HepG2 (cell line): ENCODE measurements at regions not wholly inside any gene's neighbourhood (a gene's known extent, or its start where the extent isn't known, plus 50 kb on each side); places are given as distances from the start of the nearest gene placed in this dataset.

Experiments
- GATA4 ChIP-seq: sonication (generic); IDR thresholded peaks from 2 replicates; pipeline ENCODE4 v1.6.1; 2016; ENCODE audit warnings: antibody characterized with exemption, low read depth, borderline replicate concordance
- MTA1 ChIP-seq: sonication (generic); formaldehyde crosslinking; IDR thresholded peaks from 2 replicates; pipeline ENCODE4 v1.4.0; 2020; ENCODE audit warnings: missing genetic modification reagents, mild to moderate bottlenecking, borderline replicate concordance
- MTF1 ChIP-seq: sonication (generic); formaldehyde crosslinking; IDR thresholded peaks from 2 replicates; pipeline ENCODE4 v1.5.0; 2020; ENCODE audit warnings: missing genetic modification reagents
- MYC ChIP-seq: sonication (generic); formaldehyde crosslinking; IDR thresholded peaks from 2 replicates; pipeline ENCODE4 v1.9.0; 2021; ENCODE audit warnings: missing genetic modification reagents, borderline replicate concordance
- NCOA5 ChIP-seq: sonication (generic); formaldehyde crosslinking; IDR thresholded peaks from 2 replicates; pipeline ENCODE4 v1.4.0; 2020; ENCODE audit warnings: missing genetic modification reagents
- SALL1 ChIP-seq: sonication (generic); formaldehyde crosslinking; IDR thresholded peaks from 2 replicates; pipeline ENCODE4 v1.8.0; 2022; ENCODE audit warnings: mild to moderate bottlenecking, missing genetic modification reagents
- ZFP37 ChIP-seq: sonication (generic); formaldehyde crosslinking; IDR thresholded peaks from 2 replicates; pipeline ENCODE4 v1.4.0; 2020; ENCODE audit warnings: missing genetic modification reagents, borderline replicate concordance
- ZNF121 ChIP-seq: sonication (generic); formaldehyde crosslinking; IDR thresholded peaks from 2 replicates; pipeline ENCODE4 v1.5.0; 2020; ENCODE audit warnings: mild to moderate bottlenecking, missing genetic modification reagents
- ZNF367 ChIP-seq: sonication (generic); formaldehyde crosslinking; IDR thresholded peaks from 2 replicates; pipeline ENCODE4 v1.4.0; 2020; ENCODE audit warnings: missing genetic modification reagents, borderline replicate concordance
- ZNF567 ChIP-seq: sonication (generic); formaldehyde crosslinking; IDR thresholded peaks from 2 replicates; pipeline ENCODE4 v1.8.1; 2023; ENCODE audit warnings: mild to moderate bottlenecking, missing genetic modification reagents, borderline replicate concordance
- ZNF776 ChIP-seq: sonication (generic); formaldehyde crosslinking; IDR thresholded peaks from 2 replicates; pipeline ENCODE4 v1.4.0; 2020; ENCODE audit warnings: mild to moderate bottlenecking, missing genetic modification reagents
- ZSCAN30 ChIP-seq: sonication (generic); formaldehyde crosslinking; IDR thresholded peaks from 2 replicates; pipeline ENCODE4 v1.5.0; 2020; ENCODE audit warnings: mild to moderate bottlenecking, missing genetic modification reagents
- TF ChIP-seq, protein P1 (sequence below): sonication (generic); formaldehyde crosslinking; IDR thresholded peaks from 2 replicates; pipeline ENCODE4 v1.5.1; 2020; ENCODE audit warnings: mild to moderate bottlenecking, missing genetic modification reagents, borderline replicate concordance
- TF ChIP-seq, protein P2 (sequence below): sonication (generic); formaldehyde crosslinking; IDR thresholded peaks from 2 replicates; pipeline ENCODE4 v1.4.0; 2020; ENCODE audit warnings: missing genetic modification reagents
- TF ChIP-seq, protein P3 (sequence below): sonication (generic); formaldehyde crosslinking; IDR thresholded peaks from 2 replicates; pipeline ENCODE4 v1.5.0; 2020; ENCODE audit warnings: mild to moderate bottlenecking, missing genetic modification reagents

DNA sequence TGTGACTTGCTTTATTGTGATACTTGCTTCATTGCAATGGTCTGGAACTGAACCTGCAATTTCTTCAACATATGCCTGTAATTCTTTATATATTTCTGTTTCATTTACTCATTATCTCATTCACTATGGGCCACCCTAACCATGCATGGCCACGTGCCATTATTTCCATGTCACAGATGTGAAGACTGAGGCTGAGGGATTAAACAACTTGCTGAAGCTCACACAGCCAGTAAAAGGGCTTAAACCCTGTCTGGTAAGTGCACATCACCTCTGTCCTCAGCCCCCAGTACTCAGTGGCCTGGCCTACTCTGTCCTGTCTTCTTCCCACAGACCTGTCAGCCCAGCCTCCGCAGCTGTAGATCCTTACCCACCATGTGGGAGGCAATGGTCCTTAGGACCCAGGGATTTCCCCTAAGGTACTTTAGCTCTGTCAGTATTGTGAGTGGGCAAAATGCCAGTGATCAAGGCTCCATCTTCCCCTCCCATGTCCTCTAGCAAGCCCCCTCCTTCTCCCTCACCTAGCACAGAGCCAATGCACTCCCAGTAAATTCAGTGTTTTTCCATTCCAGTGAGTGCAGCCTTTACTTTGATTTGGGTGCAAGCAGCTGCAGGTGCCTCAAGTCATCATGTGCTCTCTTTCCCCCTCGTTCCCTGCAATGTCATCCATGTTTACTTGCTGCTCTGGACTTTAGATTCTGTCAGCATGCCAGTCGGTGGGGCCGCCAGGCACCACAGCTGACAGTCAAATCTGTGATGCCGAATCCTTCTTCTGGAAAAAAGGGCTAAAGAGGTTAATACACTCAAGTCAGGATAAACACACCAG is 228.2 kb upstream of the PROX1 start (continued):
- peak; percentile 47; the same call in 1 of the 2 replicates for TF ChIP-seq ZNF121
- no peak; the same call in 1 of the 2 replicates for TF ChIP-seq MTA1 (CRISPR knock-in tag)
- TF ChIP-seq ZFP37 (CRISPR knock-in tag) = 0 out of 2 replicates have a peak, but pooled peaks have one; percentile 69
- peak; percentile 46; the same call in 1 of the 2 replicates for TF ChIP-seq GATA4
- no peak for TF ChIP-seq NCOA5 (CRISPR knock-in tag)
- no peak for TF ChIP-seq ZNF367 (CRISPR knock-in tag)
- TF ChIP-seq ZSCAN30 (CRISPR knock-in tag) = no peak
- TF ChIP-seq MYC = peak; percentile 86; the same call in 1 of the 2 replicates
- TF ChIP-seq, protein P1, sequence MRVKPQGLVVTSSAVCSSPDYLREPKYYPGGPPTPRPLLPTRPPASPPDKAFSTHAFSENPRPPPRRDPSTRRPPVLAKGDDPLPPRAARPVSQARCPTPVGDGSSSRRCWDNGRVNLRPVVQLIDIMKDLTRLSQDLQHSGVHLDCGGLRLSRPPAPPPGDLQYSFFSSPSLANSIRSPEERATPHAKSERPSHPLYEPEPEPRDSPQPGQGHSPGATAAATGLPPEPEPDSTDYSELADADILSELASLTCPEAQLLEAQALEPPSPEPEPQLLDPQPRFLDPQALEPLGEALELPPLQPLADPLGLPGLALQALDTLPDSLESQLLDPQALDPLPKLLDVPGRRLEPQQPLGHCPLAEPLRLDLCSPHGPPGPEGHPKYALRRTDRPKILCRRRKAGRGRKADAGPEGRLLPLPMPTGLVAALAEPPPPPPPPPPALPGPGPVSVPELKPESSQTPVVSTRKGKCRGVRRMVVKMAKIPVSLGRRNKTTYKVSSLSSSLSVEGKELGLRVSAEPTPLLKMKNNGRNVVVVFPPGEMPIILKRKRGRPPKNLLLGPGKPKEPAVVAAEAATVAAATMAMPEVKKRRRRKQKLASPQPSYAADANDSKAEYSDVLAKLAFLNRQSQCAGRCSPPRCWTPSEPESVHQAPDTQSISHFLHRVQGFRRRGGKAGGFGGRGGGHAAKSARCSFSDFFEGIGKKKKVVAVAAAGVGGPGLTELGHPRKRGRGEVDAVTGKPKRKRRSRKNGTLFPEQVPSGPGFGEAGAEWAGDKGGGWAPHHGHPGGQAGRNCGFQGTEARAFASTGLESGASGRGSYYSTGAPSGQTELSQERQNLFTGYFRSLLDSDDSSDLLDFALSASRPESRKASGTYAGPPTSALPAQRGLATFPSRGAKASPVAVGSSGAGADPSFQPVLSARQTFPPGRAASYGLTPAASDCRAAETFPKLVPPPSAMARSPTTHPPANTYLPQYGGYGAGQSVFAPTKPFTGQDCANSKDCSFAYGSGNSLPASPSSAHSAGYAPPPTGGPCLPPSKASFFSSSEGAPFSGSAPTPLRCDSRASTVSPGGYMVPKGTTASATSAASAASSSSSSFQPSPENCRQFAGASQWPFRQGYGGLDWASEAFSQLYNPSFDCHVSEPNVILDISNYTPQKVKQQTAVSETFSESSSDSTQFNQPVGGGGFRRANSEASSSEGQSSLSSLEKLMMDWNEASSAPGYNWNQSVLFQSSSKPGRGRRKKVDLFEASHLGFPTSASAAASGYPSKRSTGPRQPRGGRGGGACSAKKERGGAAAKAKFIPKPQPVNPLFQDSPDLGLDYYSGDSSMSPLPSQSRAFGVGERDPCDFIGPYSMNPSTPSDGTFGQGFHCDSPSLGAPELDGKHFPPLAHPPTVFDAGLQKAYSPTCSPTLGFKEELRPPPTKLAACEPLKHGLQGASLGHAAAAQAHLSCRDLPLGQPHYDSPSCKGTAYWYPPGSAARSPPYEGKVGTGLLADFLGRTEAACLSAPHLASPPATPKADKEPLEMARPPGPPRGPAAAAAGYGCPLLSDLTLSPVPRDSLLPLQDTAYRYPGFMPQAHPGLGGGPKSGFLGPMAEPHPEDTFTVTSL = peak; percentile 92
- TF ChIP-seq, protein P2, sequence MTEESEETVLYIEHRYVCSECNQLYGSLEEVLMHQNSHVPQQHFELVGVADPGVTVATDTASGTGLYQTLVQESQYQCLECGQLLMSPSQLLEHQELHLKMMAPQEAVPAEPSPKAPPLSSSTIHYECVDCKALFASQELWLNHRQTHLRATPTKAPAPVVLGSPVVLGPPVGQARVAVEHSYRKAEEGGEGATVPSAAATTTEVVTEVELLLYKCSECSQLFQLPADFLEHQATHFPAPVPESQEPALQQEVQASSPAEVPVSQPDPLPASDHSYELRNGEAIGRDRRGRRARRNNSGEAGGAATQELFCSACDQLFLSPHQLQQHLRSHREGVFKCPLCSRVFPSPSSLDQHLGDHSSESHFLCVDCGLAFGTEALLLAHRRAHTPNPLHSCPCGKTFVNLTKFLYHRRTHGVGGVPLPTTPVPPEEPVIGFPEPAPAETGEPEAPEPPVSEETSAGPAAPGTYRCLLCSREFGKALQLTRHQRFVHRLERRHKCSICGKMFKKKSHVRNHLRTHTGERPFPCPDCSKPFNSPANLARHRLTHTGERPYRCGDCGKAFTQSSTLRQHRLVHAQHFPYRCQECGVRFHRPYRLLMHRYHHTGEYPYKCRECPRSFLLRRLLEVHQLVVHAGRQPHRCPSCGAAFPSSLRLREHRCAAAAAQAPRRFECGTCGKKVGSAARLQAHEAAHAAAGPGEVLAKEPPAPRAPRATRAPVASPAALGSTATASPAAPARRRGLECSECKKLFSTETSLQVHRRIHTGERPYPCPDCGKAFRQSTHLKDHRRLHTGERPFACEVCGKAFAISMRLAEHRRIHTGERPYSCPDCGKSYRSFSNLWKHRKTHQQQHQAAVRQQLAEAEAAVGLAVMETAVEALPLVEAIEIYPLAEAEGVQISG = peak; percentile 78; the same call in 1 of the 2 replicates
- no peak; the same call in 1 of the 2 replicates for TF ChIP-seq MTF1 (CRISPR knock-in tag)
- TF ChIP-seq SALL1 = peak; percentile 95
- TF ChIP-seq ZNF776 = no peak
- TF ChIP-seq, protein P3, sequence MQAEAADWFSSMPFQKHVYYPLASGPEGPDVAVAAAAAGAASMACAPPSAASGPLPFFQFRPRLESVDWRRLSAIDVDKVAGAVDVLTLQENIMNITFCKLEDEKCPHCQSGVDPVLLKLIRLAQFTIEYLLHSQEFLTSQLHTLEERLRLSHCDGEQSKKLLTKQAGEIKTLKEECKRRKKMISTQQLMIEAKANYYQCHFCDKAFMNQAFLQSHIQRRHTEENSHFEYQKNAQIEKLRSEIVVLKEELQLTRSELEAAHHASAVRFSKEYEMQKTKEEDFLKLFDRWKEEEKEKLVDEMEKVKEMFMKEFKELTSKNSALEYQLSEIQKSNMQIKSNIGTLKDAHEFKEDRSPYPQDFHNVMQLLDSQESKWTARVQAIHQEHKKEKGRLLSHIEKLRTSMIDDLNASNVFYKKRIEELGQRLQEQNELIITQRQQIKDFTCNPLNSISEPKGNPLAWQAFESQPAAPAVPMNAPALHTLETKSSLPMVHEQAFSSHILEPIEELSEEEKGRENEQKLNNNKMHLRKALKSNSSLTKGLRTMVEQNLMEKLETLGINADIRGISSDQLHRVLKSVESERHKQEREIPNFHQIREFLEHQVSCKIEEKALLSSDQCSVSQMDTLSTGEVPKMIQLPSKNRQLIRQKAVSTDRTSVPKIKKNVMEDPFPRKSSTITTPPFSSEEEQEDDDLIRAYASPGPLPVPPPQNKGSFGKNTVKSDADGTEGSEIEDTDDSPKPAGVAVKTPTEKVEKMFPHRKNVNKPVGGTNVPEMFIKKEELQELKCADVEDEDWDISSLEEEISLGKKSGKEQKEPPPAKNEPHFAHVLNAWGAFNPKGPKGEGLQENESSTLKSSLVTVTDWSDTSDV (CRISPR knock-in tag) = no peak
- no peak for TF ChIP-seq ZNF567 (CRISPR knock-in tag)
